Body of pancreas (tissue), 4 donors: ENCODE measurements at regions not wholly inside any gene's neighbourhood (a gene's known extent, or its start where the extent isn't known, plus 50 kb on each side); places are given as distances from the start of the nearest gene placed in this dataset.

Source experiments
- ATAC-seq: fragments of 150-250 bp; one replicate; pipeline ENCODE4 v1.9.1; 2016
- DNase-seq, 4 donors: peaks; one replicate each; pipeline ENCODE4 v3.0.0-alpha.2; 2019
- H3K27ac ChIP-seq, 4 donors: fragments of 200-600 bp; sonication (generic); 1 replicate in 3 of 4; 2 replicates in 1 of 4; pipeline versions ENCODE4 v1.5.1 to v1.6.1; 2016 to 2019; ENCODE audit warnings: mild to moderate bottlenecking in 1 of 4, mixed read lengths in 1 of 4, moderate library complexity in 1 of 4
- H3K27me3 ChIP-seq, 2 donors: fragments of 200-600 bp; sonication (generic); one replicate each; pipeline ENCODE4 v1.6.0; 2016; ENCODE audit warnings: mild to moderate bottlenecking in 1 of 2
- H3K36me3 ChIP-seq, 2 donors: fragments of 200-600 bp; sonication (generic); replicated peaks in 1 of 2; 2 replicates each; pipeline ENCODE4 v1.5.1; 2016; ENCODE audit warnings: low read depth in 2 of 2; ENCODE audit not compliant: insufficient read depth in 1 of 2
- H3K4me1 ChIP-seq: fragments of 200-600 bp; sonication (generic); one replicate; pipeline ENCODE4 v1.6.0; 2016
- H3K4me3 ChIP-seq, 2 donors: fragments of 200-600 bp; sonication (generic); 1 replicate in 1 of 2; 2 replicates in 1 of 2; pipeline ENCODE4 v1.5.1; 2016 to 2019
- H3K9me3 ChIP-seq, 3 donors: fragments of 200-600 bp; sonication (generic); 1 replicate in 2 of 3; 2 replicates in 1 of 3; pipeline ENCODE4 v1.5.1; 2016
- CTCF ChIP-seq, 7 experiments: fragments of 450-650 bp in 4 of 7; fragments of 200-600 bp in 3 of 7; sonication (generic) in 3 of 7; IDR thresholded peaks; one replicate each; pipeline ENCODE4 v1.5.1; 2016 to 2019; ENCODE audit warnings: antibody characterized with exemption in 7 of 7
- POLR2A ChIP-seq, 3 donors: fragments of 450-650 bp; IDR thresholded peaks; one replicate each; pipeline ENCODE4 v1.6.1; 2016; ENCODE audit warnings: antibody characterized with exemption in 3 of 3, mild to moderate bottlenecking in 2 of 3
- WGBS, 2 donors: methylation state at CpG; one replicate each; pipeline ENCODE4 v1.1.5; 2017; 5-methylcytosine and 5-hydroxymethylcytosine counted together
- intact Hi-C: fragments of 100-400 bp; cut with DNase I; formaldehyde crosslinking; loops from one replicate; pipeline ENCODE4 v1.15.1; 2023

DNA sequence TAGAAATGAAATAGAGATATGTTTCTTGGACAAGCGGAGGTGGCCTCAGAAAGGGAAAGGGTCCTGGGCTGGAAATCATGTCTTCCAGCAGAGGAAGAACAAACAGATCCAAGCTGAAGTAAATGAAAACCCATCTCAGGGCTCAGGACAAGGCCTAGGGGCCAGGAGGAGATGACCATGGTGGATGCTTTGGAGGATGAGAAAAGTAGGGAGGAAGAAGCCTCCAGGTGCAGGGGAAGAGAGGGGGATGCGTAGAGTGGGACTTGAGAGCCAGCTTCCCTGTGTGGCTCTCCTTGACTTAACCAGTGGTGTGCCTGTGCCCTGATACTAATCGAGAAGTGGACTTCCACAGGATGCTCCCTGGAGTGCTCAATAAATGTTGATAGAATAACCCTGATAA lies 203.2 kb downstream of the FAM43A start:
- Histone ChIP-seq H3K27ac (no peak overlapping the region), H3K36me3 (no peaks in the 10 kb centered on the region), H3K27me3 (no peaks in the 10 kb centered on the region), H3K9me3 (peaks cover 0 to 5% (median 0%) of the 10 kb centered on the region in 3 donors), H3K4me3 (no peak overlapping the region), H3K4me1 (no peaks in the 10 kb centered on the region)
- TF ChIP-seq CTCF (IDR thresholded peaks at IDR 0.05) (no peak), POLR2A (IDR thresholded peaks at IDR 0.05) (no peak)
- 76 to 84% methylated on average over 3 of the region's 3 CpGs for WGBS, 2 donors
- DNase-seq = no peak
- intact Hi-C loops = no loop called here
- ATAC-seq = no peak

DNA sequence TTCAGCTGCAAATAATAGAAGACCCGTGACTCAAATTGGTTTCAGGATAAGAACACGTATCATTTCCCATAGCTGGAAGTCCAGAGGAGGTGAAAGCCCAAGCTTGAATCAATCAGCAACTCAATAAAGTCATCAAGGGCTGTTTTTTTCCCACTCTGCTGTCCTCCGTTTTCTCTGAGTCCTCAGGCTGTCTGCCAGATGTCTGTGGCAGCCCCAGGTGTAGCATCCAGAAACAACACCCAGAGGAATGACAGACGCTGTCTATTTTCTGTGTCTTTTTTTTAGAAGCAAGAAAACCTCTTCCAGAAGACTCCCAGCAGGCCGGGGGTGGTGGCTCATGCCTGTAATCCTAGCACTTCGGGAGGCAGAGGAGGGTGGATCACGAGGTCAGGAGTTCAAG lies 204.4 kb downstream of the FAM43A start:
- no peak overlapping the region for H3K27ac ChIP-seq
- ATAC-seq (no peak), DNase-seq (no peak)
- WGBS, 2 donors = 65 to 76% methylated on average over 7 of the region's 7 CpGs
- H3K4me3 ChIP-seq = no peak overlapping the region
- intact Hi-C loops = no loop called here
- no peaks in the 10 kb centered on the region for H3K9me3 ChIP-seq
- TF ChIP-seq POLR2A (IDR thresholded peaks at IDR 0.05) (no peak), CTCF (IDR thresholded peaks at IDR 0.05) (no peak)
- no peaks in the 10 kb centered on the region for H3K4me1 ChIP-seq
- H3K27me3 ChIP-seq = no peaks in the 10 kb centered on the region
- no peaks in the 10 kb centered on the region for H3K36me3 ChIP-seq

DNA sequence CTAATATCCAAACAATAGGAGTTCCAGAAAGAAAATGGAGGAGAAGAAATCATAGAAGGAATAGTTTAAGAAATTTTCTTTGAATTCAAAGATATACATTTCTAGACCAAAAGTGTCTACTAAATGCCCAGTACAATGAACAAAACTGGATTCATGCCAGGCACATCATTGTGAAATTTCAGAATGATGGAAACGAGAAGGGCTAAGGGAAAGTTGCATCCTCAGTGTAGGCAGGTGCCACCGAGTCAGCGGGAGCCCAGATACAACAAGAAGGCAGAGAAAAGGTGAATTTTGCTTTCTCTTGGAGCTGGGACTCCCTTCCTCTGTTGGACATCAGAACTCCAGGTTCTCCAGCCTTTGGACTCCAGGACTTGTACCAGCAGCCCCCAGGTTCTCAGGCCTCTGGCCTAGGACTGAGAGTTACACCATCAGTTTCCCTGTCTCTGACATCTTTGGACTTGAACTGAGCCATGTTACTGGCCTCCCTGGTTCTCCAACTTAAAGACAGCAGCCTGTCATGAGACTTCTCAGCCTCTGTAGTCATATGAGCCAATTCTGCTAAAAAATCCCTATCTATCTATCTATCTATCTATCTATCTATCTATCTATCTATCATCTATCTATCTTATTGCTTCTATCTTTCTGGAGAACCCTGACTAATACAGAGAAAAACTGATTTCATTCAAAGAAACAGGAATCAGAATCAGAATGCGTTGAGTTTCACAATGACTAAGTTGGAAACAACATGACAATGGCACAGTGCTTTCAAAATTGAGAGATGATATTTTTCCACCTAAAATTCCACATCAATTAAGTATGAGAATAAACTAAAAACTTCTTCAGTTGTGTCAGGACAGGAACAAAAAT lies 207.7 kb downstream of the FAM43A start:
- Histone ChIP-seq H3K4me3 (no peak overlapping the region), H3K9me3 (no peaks in the 10 kb centered on the region), H3K27ac (no peak overlapping the region), H3K36me3 (no peaks in the 10 kb centered on the region), H3K27me3 (no peaks in the 10 kb centered on the region), H3K4me1 (no peaks in the 10 kb centered on the region)
- ATAC-seq (no peak), DNase-seq (no peak)
- 80% methylated on average over 4 of the region's 4 CpGs for WGBS, 2 donors
- TF ChIP-seq POLR2A (IDR thresholded peaks at IDR 0.05) (no peak), CTCF (IDR thresholded peaks at IDR 0.05) (no peak)
- intact Hi-C loops = no loop called here

- ATAC-seq (no peak), DNase-seq (no peak)
- Histone ChIP-seq H3K9me3 (no peaks in the 10 kb centered on the region), H3K36me3 (no peaks in the 10 kb centered on the region), H3K27me3 (no peaks in the 10 kb centered on the region), H3K4me1 (no peaks in the 10 kb centered on the region), H3K27ac (no peak overlapping the region), H3K4me3 (no peak overlapping the region)
- intact Hi-C loops = no loop called here
- TF ChIP-seq POLR2A (IDR thresholded peaks at IDR 0.05) (no peak), CTCF (IDR thresholded peaks at IDR 0.05) (no peak)
These were observed 208.9 kb downstream of the FAM43A start for GRCh38 chr3:194894538-194894937.
